ENCODE measurements at regions not wholly inside any gene's neighbourhood (a gene's known extent, or its start where the extent isn't known, plus 50 kb on each side); places are given as distances from the start of the nearest gene placed in this dataset.

DNA sequence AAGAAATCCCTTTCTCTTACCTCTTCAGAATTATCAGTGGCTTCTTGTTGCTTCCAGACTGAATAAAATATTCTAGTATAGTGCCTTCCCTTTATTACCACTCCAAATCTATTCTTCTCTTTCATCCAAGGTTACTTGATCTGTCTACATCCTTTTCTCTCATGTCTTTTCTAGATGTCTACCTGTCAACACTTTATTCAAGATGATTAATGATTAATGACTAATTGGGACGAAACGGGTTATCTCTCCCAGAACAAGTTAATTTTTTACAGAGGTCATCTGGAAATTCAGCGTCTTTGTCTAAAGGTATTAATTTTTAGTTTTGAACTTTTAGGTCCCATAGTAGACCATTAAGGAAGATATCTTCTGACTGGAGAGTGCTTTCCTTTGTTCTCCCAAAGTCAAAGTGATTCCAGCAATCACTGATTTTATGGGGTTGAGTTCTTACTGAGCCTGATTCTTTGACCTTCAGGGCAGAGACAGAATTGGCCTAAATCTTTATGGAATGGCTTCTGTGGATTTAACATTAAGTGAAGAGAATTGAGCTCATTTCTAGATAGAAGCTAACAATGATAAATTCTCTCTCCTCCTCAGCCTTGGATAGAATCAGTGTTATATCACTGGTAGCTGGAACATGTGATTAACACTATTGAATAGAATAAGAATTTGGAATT, 335.4 kb upstream of the TEX13C start:
- Histone ChIP-seq H3K4me3 (replicated peaks in 1 of 4; ENCODE audit: control extremely low read depth in 1 of 4, insufficient read depth in 1 of 4, low read depth in 3 of 4, low read length in 4 of 4) (no peak overlapping the region), H3K4me2 (ENCODE audit: extremely low read depth, insufficient read depth, low read length) (no peak overlapping the region), H3K79me2 (ENCODE audit: control insufficient read depth, insufficient read depth, low read length) (no peaks in the 10 kb centered on the region), H2AFZ (ENCODE audit: low read length) (no peak overlapping the region), H3K9me3 (ENCODE audit: control insufficient read depth, insufficient read depth, low read depth, low read length) (no peaks in the 10 kb centered on the region), H3K27me3 (ENCODE audit: control insufficient read depth, insufficient read depth, low read length) (no peaks in the 10 kb centered on the region), H3K27ac (ENCODE audit: insufficient read depth, low read length) (no peak overlapping the region), H4K20me1 (ENCODE audit: control insufficient read depth, extremely low read depth, insufficient read depth, low read length) (no peaks in the 10 kb centered on the region), H3K4me1 (ENCODE audit: control insufficient read depth, extremely low read depth, insufficient read depth, low read length) (no peaks in the 10 kb centered on the region), H3K9ac (ENCODE audit: insufficient read depth, low read length) (no peak overlapping the region), H3K36me3 (ENCODE audit: control insufficient read depth, insufficient read depth, low read length) (no peaks in the 10 kb centered on the region)
- no peak for DNase-seq (ENCODE audit: low read depth in 2 of 2)
- TF ChIP-seq, protein P1, sequence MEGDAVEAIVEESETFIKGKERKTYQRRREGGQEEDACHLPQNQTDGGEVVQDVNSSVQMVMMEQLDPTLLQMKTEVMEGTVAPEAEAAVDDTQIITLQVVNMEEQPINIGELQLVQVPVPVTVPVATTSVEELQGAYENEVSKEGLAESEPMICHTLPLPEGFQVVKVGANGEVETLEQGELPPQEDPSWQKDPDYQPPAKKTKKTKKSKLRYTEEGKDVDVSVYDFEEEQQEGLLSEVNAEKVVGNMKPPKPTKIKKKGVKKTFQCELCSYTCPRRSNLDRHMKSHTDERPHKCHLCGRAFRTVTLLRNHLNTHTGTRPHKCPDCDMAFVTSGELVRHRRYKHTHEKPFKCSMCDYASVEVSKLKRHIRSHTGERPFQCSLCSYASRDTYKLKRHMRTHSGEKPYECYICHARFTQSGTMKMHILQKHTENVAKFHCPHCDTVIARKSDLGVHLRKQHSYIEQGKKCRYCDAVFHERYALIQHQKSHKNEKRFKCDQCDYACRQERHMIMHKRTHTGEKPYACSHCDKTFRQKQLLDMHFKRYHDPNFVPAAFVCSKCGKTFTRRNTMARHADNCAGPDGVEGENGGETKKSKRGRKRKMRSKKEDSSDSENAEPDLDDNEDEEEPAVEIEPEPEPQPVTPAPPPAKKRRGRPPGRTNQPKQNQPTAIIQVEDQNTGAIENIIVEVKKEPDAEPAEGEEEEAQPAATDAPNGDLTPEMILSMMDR (conservative IDR thresholded peaks at IDR 0.05 in 1 of 2, IDR thresholded peaks at IDR 0.05 in 1 of 2; ENCODE audit: low read depth in 1 of 2, low read length in 2 of 2), result no peak
- no peak for TF ChIP-seq EZH2 (IDR thresholded peaks at IDR 0.05; ENCODE audit: low read length, missing control alignments)

DNA sequence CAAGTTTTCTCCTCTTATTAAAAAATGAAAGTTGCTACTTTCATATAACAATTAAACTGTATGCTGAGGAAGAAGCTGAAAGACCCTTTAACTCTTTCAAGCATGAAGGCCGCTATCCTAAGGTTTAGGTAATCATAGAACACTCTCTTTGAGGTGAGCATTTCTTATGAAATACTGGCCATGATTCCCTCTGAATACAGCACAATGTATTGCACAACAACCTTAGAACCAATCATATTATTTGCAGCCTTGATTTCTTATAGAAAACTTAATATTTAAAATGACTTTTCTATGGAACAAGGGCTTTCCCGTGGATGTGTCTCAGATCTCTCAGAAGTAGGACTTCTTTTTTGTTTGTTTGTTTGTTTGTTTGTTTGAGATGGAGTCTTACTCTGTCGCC, 333.4 kb upstream of the TEX13C start:
- TF ChIP-seq EZH2 (IDR thresholded peaks at IDR 0.05; ENCODE audit: low read length, missing control alignments), result no peak
- TF ChIP-seq, protein P1 (conservative IDR thresholded peaks at IDR 0.05 in 1 of 2, IDR thresholded peaks at IDR 0.05 in 1 of 2; ENCODE audit: low read depth in 1 of 2, low read length in 2 of 2), result no peak

DNA sequence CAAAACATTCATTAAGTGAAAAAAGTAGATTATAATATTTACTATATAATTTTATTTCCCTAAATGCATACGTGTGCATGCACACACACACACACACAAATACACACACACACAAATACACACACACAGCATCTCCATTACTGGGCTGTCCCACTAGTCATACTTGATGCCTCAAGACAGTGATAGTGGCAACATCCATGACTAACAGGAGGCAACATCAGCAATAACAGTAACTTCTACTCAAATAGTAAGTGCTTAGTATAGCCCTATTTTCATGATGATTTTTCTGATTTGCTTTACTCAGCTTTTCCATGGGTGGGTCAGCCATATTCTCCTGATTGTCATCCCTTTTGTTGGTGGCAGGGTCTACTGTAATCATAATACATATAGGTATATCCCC, 325.9 kb upstream of the TEX13C start:
- H3K4me2 ChIP-seq (ENCODE audit: extremely low read depth, insufficient read depth, low read length), result no peak overlapping the region
- H3K4me1 ChIP-seq (ENCODE audit: control insufficient read depth, extremely low read depth, insufficient read depth, low read length), result no peaks in the 10 kb centered on the region
- no peak overlapping the region for H3K4me3 ChIP-seq (replicated peaks in 1 of 4; ENCODE audit: control extremely low read depth in 1 of 4, insufficient read depth in 1 of 4, low read depth in 3 of 4, low read length in 4 of 4)
- H2AFZ ChIP-seq (ENCODE audit: low read length), result no peak overlapping the region
- H4K20me1 ChIP-seq (ENCODE audit: control insufficient read depth, extremely low read depth, insufficient read depth, low read length), result no peaks in the 10 kb centered on the region
- no peaks in the 10 kb centered on the region for H3K36me3 ChIP-seq (ENCODE audit: control insufficient read depth, insufficient read depth, low read length)
- no peak for TF ChIP-seq EZH2 (IDR thresholded peaks at IDR 0.05; ENCODE audit: low read length, missing control alignments)
- TF ChIP-seq, protein P1 (conservative IDR thresholded peaks at IDR 0.05 in 1 of 2, IDR thresholded peaks at IDR 0.05 in 1 of 2; ENCODE audit: low read depth in 1 of 2, low read length in 2 of 2), result no peak
- DNase-seq (ENCODE audit: low read depth in 2 of 2), result no peak
- no peaks in the 10 kb centered on the region for H3K9me3 ChIP-seq (ENCODE audit: control insufficient read depth, insufficient read depth, low read depth, low read length)
- no peaks in the 10 kb centered on the region for H3K79me2 ChIP-seq (ENCODE audit: control insufficient read depth, insufficient read depth, low read length)
- H3K27me3 ChIP-seq (ENCODE audit: control insufficient read depth, insufficient read depth, low read length), result no peaks in the 10 kb centered on the region
- no peak overlapping the region for H3K9ac ChIP-seq (ENCODE audit: insufficient read depth, low read length)
- H3K27ac ChIP-seq (ENCODE audit: insufficient read depth, low read length), result no peak overlapping the region

More for the DNA sequence above, 333.4 kb upstream of the TEX13C start:
- no peak overlapping the region for H3K4me3 ChIP-seq (replicated peaks in 1 of 4; ENCODE audit: control extremely low read depth in 1 of 4, insufficient read depth in 1 of 4, low read depth in 3 of 4, low read length in 4 of 4)
- H3K4me2 ChIP-seq (ENCODE audit: extremely low read depth, insufficient read depth, low read length), result no peak overlapping the region
- H2AFZ ChIP-seq (ENCODE audit: low read length), result no peak overlapping the region
- no peaks in the 10 kb centered on the region for H3K36me3 ChIP-seq (ENCODE audit: control insufficient read depth, insufficient read depth, low read length)
- no peaks in the 10 kb centered on the region for H3K79me2 ChIP-seq (ENCODE audit: control insufficient read depth, insufficient read depth, low read length)
- H3K4me1 ChIP-seq (ENCODE audit: control insufficient read depth, extremely low read depth, insufficient read depth, low read length), result no peaks in the 10 kb centered on the region
- no peak overlapping the region for H3K9ac ChIP-seq (ENCODE audit: insufficient read depth, low read length)
- no peaks in the 10 kb centered on the region for H3K27me3 ChIP-seq (ENCODE audit: control insufficient read depth, insufficient read depth, low read length)
- H3K9me3 ChIP-seq (ENCODE audit: control insufficient read depth, insufficient read depth, low read depth, low read length), result no peaks in the 10 kb centered on the region
- H4K20me1 ChIP-seq (ENCODE audit: control insufficient read depth, extremely low read depth, insufficient read depth, low read length), result no peaks in the 10 kb centered on the region
- no peak for DNase-seq (ENCODE audit: low read depth in 2 of 2)
- H3K27ac ChIP-seq (ENCODE audit: insufficient read depth, low read length), result no peak overlapping the region

All from fibroblast of lung (primary cell).